ENCODE measurements at regions not wholly inside any gene's neighbourhood (a gene's known extent, or its start where the extent isn't known, plus 50 kb on each side); places are given as distances from the start of the nearest gene placed in this dataset.

DNA sequence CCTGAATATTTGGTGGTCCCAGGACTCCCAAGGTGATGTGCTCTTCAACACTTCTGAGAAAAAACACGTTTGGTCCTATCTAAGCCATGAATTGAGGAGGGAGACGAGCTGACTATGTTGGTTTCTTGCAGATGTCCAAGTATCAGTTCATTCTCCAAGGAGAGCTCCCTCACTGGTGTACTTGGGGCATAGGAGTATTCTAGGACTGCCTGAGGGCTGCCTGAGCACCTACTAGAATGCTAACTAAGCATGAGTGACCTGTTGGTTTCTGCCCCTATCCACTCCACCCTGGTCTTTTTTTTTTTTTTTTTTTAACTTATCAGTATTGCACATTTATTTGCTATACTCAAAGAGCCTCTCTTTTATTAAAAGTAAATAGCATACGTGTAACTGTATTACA, 200.5 kb upstream of the FANCL start (continued):
- TF ChIP-seq BACH2 (CRISPR knock-in tag; IDR thresholded peaks at IDR 0.05; ENCODE audit: borderline replicate concordance) (no peak), ZFP3 (CRISPR knock-in tag; IDR thresholded peaks at IDR 0.05) (no peak), ISL1 (CRISPR knock-in tag; IDR thresholded peaks at IDR 0.05) (no peak), ZNF70 (CRISPR knock-in tag; IDR thresholded peaks at IDR 0.05) (no peak)
- TF ChIP-seq, protein P1, sequence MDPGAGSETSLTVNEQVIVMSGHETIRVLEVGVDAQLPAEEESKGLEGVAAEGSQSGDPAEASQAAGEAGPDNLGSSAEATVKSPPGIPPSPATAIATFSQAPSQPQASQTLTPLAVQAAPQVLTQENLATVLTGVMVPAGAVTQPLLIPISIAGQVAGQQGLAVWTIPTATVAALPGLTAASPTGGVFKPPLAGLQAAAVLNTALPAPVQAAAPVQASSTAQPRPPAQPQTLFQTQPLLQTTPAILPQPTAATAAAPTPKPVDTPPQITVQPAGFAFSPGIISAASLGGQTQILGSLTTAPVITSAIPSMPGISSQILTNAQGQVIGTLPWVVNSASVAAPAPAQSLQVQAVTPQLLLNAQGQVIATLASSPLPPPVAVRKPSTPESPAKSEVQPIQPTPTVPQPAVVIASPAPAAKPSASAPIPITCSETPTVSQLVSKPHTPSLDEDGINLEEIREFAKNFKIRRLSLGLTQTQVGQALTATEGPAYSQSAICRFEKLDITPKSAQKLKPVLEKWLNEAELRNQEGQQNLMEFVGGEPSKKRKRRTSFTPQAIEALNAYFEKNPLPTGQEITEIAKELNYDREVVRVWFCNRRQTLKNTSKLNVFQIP (CRISPR knock-in tag; IDR thresholded peaks at IDR 0.05; ENCODE audit: borderline replicate concordance, low read depth): no peak

DNA sequence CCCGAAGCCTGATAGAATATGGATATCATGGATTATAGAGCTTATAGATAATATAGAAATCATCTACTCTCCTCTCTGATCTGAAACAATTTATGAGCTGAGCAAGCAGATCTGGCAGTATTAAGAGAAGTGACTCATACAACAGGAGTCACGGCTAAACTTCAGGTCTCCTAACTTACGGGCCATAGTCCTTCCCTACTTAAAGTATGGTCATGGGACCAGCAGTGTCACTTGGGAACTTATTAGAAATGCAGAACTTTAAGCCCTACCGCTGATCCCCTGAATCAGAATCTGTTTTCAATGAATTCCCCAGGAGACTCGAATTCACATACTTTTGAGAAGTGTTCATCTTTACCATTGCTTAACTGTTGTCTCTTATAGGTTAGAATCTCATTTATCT, 195.7 kb upstream of the FANCL start:
- TF ChIP-seq, protein P2, sequence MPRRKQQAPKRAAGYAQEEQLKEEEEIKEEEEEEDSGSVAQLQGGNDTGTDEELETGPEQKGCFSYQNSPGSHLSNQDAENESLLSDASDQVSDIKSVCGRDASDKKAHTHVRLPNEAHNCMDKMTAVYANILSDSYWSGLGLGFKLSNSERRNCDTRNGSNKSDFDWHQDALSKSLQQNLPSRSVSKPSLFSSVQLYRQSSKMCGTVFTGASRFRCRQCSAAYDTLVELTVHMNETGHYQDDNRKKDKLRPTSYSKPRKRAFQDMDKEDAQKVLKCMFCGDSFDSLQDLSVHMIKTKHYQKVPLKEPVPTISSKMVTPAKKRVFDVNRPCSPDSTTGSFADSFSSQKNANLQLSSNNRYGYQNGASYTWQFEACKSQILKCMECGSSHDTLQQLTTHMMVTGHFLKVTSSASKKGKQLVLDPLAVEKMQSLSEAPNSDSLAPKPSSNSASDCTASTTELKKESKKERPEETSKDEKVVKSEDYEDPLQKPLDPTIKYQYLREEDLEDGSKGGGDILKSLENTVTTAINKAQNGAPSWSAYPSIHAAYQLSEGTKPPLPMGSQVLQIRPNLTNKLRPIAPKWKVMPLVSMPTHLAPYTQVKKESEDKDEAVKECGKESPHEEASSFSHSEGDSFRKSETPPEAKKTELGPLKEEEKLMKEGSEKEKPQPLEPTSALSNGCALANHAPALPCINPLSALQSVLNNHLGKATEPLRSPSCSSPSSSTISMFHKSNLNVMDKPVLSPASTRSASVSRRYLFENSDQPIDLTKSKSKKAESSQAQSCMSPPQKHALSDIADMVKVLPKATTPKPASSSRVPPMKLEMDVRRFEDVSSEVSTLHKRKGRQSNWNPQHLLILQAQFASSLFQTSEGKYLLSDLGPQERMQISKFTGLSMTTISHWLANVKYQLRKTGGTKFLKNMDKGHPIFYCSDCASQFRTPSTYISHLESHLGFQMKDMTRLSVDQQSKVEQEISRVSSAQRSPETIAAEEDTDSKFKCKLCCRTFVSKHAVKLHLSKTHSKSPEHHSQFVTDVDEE (CRISPR knock-in tag; IDR thresholded peaks at IDR 0.05): no peak
- TF ChIP-seq CSDC2 (CRISPR knock-in tag; IDR thresholded peaks at IDR 0.05): no peak
- no peak for TF ChIP-seq ZFP30 (CRISPR knock-in tag; IDR thresholded peaks at IDR 0.05)
- no peak for TF ChIP-seq ARNTL (CRISPR knock-in tag; IDR thresholded peaks at IDR 0.05; ENCODE audit: borderline replicate concordance, low read depth)
- no peak for TF ChIP-seq BACH2 (CRISPR knock-in tag; IDR thresholded peaks at IDR 0.05; ENCODE audit: borderline replicate concordance)
- TF ChIP-seq, protein P3, sequence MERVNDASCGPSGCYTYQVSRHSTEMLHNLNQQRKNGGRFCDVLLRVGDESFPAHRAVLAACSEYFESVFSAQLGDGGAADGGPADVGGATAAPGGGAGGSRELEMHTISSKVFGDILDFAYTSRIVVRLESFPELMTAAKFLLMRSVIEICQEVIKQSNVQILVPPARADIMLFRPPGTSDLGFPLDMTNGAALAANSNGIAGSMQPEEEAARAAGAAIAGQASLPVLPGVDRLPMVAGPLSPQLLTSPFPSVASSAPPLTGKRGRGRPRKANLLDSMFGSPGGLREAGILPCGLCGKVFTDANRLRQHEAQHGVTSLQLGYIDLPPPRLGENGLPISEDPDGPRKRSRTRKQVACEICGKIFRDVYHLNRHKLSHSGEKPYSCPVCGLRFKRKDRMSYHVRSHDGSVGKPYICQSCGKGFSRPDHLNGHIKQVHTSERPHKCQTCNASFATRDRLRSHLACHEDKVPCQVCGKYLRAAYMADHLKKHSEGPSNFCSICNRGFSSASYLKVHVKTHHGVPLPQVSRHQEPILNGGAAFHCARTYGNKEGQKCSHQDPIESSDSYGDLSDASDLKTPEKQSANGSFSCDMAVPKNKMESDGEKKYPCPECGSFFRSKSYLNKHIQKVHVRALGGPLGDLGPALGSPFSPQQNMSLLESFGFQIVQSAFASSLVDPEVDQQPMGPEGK (CRISPR knock-in tag; IDR thresholded peaks at IDR 0.05; ENCODE audit: borderline replicate concordance): no peak
- TF ChIP-seq ZNF8 (CRISPR knock-in tag; IDR thresholded peaks at IDR 0.05): no peak
- no peak for TF ChIP-seq SNAI2 (CRISPR knock-in tag; IDR thresholded peaks at IDR 0.05)
- TF ChIP-seq ESRRG (CRISPR knock-in tag; IDR thresholded peaks at IDR 0.05): no peak
- no peak for TF ChIP-seq OSR1 (CRISPR knock-in tag; IDR thresholded peaks at IDR 0.05)
- TF ChIP-seq ISL1 (CRISPR knock-in tag; IDR thresholded peaks at IDR 0.05): no peak
- no peak for TF ChIP-seq ZFP3 (CRISPR knock-in tag; IDR thresholded peaks at IDR 0.05)
- no peak for TF ChIP-seq ZNF565 (CRISPR knock-in tag; conservative IDR thresholded peaks at IDR 0.05; ENCODE audit: low read depth)
- ATAC-seq: no peak

DNA sequence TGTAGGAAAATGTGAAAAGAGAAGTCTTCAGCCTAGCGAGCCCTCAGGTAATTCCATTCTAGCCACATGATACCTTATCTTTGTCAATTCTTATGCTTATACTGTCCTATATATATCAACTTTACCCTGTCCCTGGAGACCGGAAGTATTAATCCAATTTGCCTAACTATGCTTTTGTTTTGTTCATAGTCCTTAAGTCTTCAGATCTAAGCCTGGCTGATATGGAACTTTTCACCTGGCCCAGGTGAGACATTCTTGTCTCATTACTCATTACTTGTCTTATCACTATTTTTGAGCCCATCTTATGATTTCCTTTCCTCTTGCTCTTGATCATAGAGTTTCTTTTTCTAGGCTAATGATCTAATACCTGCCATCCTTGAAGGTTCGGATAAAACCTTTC, 194.1 kb upstream of the FANCL start:
- TF ChIP-seq ZNF565 (CRISPR knock-in tag; conservative IDR thresholded peaks at IDR 0.05; ENCODE audit: low read depth) (no peak), ARNTL (CRISPR knock-in tag; IDR thresholded peaks at IDR 0.05; ENCODE audit: borderline replicate concordance, low read depth) (no peak), ESRRG (CRISPR knock-in tag; IDR thresholded peaks at IDR 0.05) (no peak), ZFP3 (CRISPR knock-in tag; IDR thresholded peaks at IDR 0.05) (no peak), SNAI2 (CRISPR knock-in tag; IDR thresholded peaks at IDR 0.05) (no peak), PPARA (CRISPR knock-in tag; IDR thresholded peaks at IDR 0.05; ENCODE audit: borderline replicate concordance) (no peak), CSDC2 (CRISPR knock-in tag; IDR thresholded peaks at IDR 0.05) (no peak), ZNF70 (CRISPR knock-in tag; IDR thresholded peaks at IDR 0.05) (no peak), OSR1 (CRISPR knock-in tag; IDR thresholded peaks at IDR 0.05) (no peak), TCF4 (CRISPR knock-in tag; IDR thresholded peaks at IDR 0.05; ENCODE audit: borderline replicate concordance) (no peak), GLIS3 (CRISPR knock-in tag; IDR thresholded peaks at IDR 0.05) (no peak)
- TF ChIP-seq, protein P1 (CRISPR knock-in tag; IDR thresholded peaks at IDR 0.05; ENCODE audit: borderline replicate concordance, low read depth): no peak
- TF ChIP-seq, protein P2 (CRISPR knock-in tag; IDR thresholded peaks at IDR 0.05): no peak
- ATAC-seq: no peak
